H1 (cell line): ENCODE measurements at regions not wholly inside any gene's neighbourhood (a gene's known extent, or its start where the extent isn't known, plus 50 kb on each side); places are given as distances from the start of the nearest gene placed in this dataset.

Source experiments
- EP300 ChIP-seq, 2 experiments: IDR thresholded peaks; 1 replicate in 1 of 2; 2 replicates in 1 of 2; pipeline ENCODE4 v1.6.1; 2011 to 2012; ENCODE audit warnings: low read depth in 2 of 2, low read length in 2 of 2, mild to moderate bottlenecking in 2 of 2, borderline replicate concordance in 1 of 2, inconsistent platforms in 1 of 2, moderate library complexity in 1 of 2
- KDM5A ChIP-seq: fragments of 200-600 bp; IDR thresholded peaks from 2 replicates; pipeline ENCODE4 v1.7.1; 2012; ENCODE audit warnings: mild to moderate bottlenecking, low read length, inconsistent platforms, mixed read lengths

DNA sequence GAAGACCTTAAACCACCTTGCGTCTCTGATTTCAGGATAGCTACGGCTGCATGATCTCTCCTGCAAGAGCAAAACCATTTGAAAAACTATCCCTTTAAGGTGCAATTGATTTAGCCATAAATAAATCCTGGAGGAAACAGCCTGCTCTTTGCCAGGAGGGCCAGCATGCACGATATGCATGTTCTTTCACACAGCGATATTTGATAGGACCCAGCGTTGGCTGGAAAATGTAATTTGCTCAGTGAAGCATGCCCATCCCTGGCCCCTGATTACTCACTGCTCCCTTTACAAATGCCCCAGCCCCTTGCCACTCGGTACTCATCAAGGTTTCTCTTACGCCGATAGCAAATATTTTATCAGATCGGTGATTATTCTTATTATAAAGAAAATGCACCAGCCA, 315.4 kb downstream of the CDH2 start (continued):
- TF ChIP-seq EP300 (IDR thresholded peaks at IDR 0.05; ENCODE audit: borderline replicate concordance in 1 of 2, low read depth in 2 of 2, low read length in 2 of 2) (no peak), KDM5A (no peak)
